ENCODE measurements at regions not wholly inside any gene's neighbourhood (a gene's known extent, or its start where the extent isn't known, plus 50 kb on each side); places are given as distances from the start of the nearest gene placed in this dataset.

- TF ChIP-seq CTCF (IDR thresholded peaks at IDR 0.05) (no peak), POLR2A (IDR thresholded peaks at IDR 0.05) (no peak)
These were observed 54.4 kb upstream of the SPRED2 start for GRCh38 chr2:65486802-65487201.
